SK-N-SH (cell line): ENCODE measurements at regions not wholly inside any gene's neighbourhood (a gene's known extent, or its start where the extent isn't known, plus 50 kb on each side); places are given as distances from the start of the nearest gene placed in this dataset.

Source experiments
- CHD2 ChIP-seq: fragments of 150-350 bp; IDR thresholded peaks from 2 replicates; pipeline ENCODE4 v1.6.1; 2018; ENCODE audit warnings: low read length; ENCODE audit not compliant: partially characterized antibody
- EP300 ChIP-seq, 2 experiments: IDR thresholded peaks; 2 replicates each; pipeline versions ENCODE4 v1.4.0 to v1.6.1; 2012; ENCODE audit warnings: borderline replicate concordance in 1 of 2, low read depth in 1 of 2, low read length in 1 of 2
- GABPA ChIP-seq: IDR thresholded peaks from 2 replicates; pipeline ENCODE4 v1.4.0; 2012; ENCODE audit warnings: low read depth, mild to moderate bottlenecking
- SIN3A ChIP-seq: IDR thresholded peaks from 2 replicates; pipeline ENCODE4 v1.6.1; 2012; ENCODE audit warnings: low read depth, mild to moderate bottlenecking, low read length, moderate library complexity, borderline replicate concordance
- YY1 ChIP-seq: IDR thresholded peaks from 2 replicates; pipeline ENCODE4 v1.4.0; 2012; ENCODE audit warnings: low read depth, mild to moderate bottlenecking
- TF ChIP-seq, protein P1 (sequence below): fragments of 200-600 bp; sonication (generic); IDR thresholded peaks from 2 replicates; pipeline ENCODE4 v1.6.1; 2017; ENCODE audit warnings: antibody characterized with exemption, mild to moderate bottlenecking, moderate library complexity
- TF ChIP-seq, protein P2 (sequence below): IDR thresholded peaks from 2 replicates; pipeline ENCODE4 v1.6.1; 2012; ENCODE audit warnings: mild to moderate bottlenecking, low read depth, low read length, moderate library complexity

DNA sequence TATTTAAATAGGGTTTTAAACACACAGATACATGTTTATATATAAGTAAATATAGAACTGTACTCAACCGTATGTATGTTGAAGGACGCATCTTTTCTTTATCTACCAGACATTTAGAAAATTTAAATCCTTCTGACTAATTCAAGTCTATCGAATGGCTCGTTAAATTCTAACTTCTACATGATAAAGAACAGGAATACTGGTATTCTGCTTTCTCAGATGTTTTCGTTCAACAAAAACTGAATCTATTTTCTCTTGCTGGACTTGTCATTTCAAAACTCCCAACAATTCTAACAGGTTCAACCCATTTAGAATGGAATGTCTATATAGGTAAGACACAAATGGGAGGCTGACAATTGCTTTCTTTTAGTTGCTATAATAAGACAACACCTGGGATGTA is 978.3 kb upstream of the ADGRL3 start:
- TF ChIP-seq SIN3A = no peak
- TF ChIP-seq, protein P1, sequence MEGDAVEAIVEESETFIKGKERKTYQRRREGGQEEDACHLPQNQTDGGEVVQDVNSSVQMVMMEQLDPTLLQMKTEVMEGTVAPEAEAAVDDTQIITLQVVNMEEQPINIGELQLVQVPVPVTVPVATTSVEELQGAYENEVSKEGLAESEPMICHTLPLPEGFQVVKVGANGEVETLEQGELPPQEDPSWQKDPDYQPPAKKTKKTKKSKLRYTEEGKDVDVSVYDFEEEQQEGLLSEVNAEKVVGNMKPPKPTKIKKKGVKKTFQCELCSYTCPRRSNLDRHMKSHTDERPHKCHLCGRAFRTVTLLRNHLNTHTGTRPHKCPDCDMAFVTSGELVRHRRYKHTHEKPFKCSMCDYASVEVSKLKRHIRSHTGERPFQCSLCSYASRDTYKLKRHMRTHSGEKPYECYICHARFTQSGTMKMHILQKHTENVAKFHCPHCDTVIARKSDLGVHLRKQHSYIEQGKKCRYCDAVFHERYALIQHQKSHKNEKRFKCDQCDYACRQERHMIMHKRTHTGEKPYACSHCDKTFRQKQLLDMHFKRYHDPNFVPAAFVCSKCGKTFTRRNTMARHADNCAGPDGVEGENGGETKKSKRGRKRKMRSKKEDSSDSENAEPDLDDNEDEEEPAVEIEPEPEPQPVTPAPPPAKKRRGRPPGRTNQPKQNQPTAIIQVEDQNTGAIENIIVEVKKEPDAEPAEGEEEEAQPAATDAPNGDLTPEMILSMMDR = no peak
- TF ChIP-seq, protein P2, sequence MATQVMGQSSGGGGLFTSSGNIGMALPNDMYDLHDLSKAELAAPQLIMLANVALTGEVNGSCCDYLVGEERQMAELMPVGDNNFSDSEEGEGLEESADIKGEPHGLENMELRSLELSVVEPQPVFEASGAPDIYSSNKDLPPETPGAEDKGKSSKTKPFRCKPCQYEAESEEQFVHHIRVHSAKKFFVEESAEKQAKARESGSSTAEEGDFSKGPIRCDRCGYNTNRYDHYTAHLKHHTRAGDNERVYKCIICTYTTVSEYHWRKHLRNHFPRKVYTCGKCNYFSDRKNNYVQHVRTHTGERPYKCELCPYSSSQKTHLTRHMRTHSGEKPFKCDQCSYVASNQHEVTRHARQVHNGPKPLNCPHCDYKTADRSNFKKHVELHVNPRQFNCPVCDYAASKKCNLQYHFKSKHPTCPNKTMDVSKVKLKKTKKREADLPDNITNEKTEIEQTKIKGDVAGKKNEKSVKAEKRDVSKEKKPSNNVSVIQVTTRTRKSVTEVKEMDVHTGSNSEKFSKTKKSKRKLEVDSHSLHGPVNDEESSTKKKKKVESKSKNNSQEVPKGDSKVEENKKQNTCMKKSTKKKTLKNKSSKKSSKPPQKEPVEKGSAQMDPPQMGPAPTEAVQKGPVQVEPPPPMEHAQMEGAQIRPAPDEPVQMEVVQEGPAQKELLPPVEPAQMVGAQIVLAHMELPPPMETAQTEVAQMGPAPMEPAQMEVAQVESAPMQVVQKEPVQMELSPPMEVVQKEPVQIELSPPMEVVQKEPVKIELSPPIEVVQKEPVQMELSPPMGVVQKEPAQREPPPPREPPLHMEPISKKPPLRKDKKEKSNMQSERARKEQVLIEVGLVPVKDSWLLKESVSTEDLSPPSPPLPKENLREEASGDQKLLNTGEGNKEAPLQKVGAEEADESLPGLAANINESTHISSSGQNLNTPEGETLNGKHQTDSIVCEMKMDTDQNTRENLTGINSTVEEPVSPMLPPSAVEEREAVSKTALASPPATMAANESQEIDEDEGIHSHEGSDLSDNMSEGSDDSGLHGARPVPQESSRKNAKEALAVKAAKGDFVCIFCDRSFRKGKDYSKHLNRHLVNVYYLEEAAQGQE = no peak
- TF ChIP-seq GABPA = no peak
- TF ChIP-seq YY1 = no peak
- TF ChIP-seq CHD2 = no peak
- TF ChIP-seq EP300 (IDR thresholded peaks at IDR 0.05; ENCODE audit: borderline replicate concordance in 1 of 2, low read depth in 1 of 2, low read length in 1 of 2) = no peak
